ENCODE measurements at regions not wholly inside any gene's neighbourhood (a gene's known extent, or its start where the extent isn't known, plus 50 kb on each side); places are given as distances from the start of the nearest gene placed in this dataset.

GRCh38 chr3:64369390-64369789, 144.1 kb upstream of the PRICKLE2 start:
- no peak for TF ChIP-seq ZNF274 (IDR thresholded peaks at IDR 0.05; ENCODE audit: low read depth, low read length)
- no peak for TF ChIP-seq YY1 (IDR thresholded peaks at IDR 0.05; ENCODE audit: insufficient read depth, insufficient read length)
